Activated B cell treated with CpG ODN at 0.5 μM for 24 hours (primary cell): ENCODE measurements at regions not wholly inside any gene's neighbourhood (a gene's known extent, or its start where the extent isn't known, plus 50 kb on each side); places are given as distances from the start of the nearest gene placed in this dataset.

Experiments
- ATAC-seq: fragments of 200-7000 bp; cut with Tn5 transposase; one replicate; pipeline ENCODE4 v1.10.0; 2021; ENCODE audit warnings: low read depth, mild to moderate bottlenecking, moderate library complexity
- CTCF ChIA-PET: fragments of 350-600 bp; sonication (Branson Sonifier 250); formaldehyde crosslinking; loops from one replicate; lab custom pipeline; 2021; ENCODE audit warnings: antibody characterized with exemption; lab: Charles Lee
- POLR2A ChIA-PET: fragments of 350-600 bp; sonication (Branson Sonifier 250); formaldehyde crosslinking; loops from one replicate; lab custom pipeline; 2021; ENCODE audit warnings: antibody characterized with exemption; lab: Charles Lee
- DNase-seq: peaks from one replicate; pipeline ENCODE4 v3.0.0; 2022
- H3K27ac Mint-ChIP-seq: one replicate; pipeline ENCODE4 v1.8.0; 2020; ENCODE audit warnings: mixed read lengths
- H3K27me3 Mint-ChIP-seq: one replicate; pipeline ENCODE4 v1.8.0; 2021; ENCODE audit warnings: mixed read lengths
- H3K36me3 Mint-ChIP-seq: one replicate; pipeline ENCODE4 v1.8.0; 2021; ENCODE audit warnings: low read depth, mixed read lengths
- H3K4me1 Mint-ChIP-seq: one replicate; pipeline ENCODE4 v1.8.0; 2021; ENCODE audit warnings: mixed read lengths
- H3K4me3 Mint-ChIP-seq: one replicate; pipeline ENCODE4 v1.8.0; 2020; ENCODE audit warnings: mild to moderate bottlenecking, mixed read lengths
- H3K9me3 Mint-ChIP-seq: one replicate; pipeline ENCODE4 v1.8.0; 2020; ENCODE audit warnings: mixed read lengths
- intact Hi-C: fragments of 100-400 bp; cut with micrococcal nuclease; formaldehyde crosslinking; loops from one replicate; pipeline ENCODE4 v1.15.1; 2024
- TF ChIP-seq, protein P1 (sequence below): fragments of 200-600 bp; IDR thresholded peaks from one replicate; pipeline ENCODE4 v1.8.0; 2022; ENCODE audit warnings: antibody characterized with exemption, mild to moderate bottlenecking

DNA sequence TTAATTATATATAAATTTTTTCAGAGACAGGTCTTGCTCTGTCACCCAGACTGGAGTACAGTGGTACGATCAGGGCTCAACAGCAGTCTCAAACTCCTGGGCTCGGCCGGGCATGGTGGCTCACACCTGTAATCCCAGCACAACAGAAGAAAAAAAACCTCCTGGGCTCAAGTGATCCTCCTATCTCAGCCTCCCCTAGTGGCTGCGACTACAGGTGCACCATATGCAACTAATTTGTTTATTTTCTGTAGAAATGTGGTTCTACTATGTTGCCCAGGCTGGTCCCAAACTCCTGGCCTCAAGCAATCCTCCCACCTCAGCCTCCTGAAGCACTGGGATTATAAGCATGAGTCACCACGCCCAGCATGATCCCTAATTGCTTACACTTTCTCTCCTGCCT is 56.1 kb upstream of the SLC35C1 start:
- H3K27me3 Mint-ChIP-seq = peaks cover 38% of the 10 kb centered on the region
- H3K4me1 Mint-ChIP-seq = no peaks in the 10 kb centered on the region
- no peaks in the 10 kb centered on the region for H3K9me3 Mint-ChIP-seq
- no peak overlapping the region for H3K4me3 Mint-ChIP-seq
- intact Hi-C loops = no loop called here
- POLR2A ChIA-PET = no interaction called here
- CTCF ChIA-PET = no interaction called here
- no peaks in the 10 kb centered on the region for H3K36me3 Mint-ChIP-seq
- TF ChIP-seq, protein P1, sequence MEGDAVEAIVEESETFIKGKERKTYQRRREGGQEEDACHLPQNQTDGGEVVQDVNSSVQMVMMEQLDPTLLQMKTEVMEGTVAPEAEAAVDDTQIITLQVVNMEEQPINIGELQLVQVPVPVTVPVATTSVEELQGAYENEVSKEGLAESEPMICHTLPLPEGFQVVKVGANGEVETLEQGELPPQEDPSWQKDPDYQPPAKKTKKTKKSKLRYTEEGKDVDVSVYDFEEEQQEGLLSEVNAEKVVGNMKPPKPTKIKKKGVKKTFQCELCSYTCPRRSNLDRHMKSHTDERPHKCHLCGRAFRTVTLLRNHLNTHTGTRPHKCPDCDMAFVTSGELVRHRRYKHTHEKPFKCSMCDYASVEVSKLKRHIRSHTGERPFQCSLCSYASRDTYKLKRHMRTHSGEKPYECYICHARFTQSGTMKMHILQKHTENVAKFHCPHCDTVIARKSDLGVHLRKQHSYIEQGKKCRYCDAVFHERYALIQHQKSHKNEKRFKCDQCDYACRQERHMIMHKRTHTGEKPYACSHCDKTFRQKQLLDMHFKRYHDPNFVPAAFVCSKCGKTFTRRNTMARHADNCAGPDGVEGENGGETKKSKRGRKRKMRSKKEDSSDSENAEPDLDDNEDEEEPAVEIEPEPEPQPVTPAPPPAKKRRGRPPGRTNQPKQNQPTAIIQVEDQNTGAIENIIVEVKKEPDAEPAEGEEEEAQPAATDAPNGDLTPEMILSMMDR = no peak
- no peak for DNase-seq
- no peak overlapping the region for H3K27ac Mint-ChIP-seq
- ATAC-seq = no peak

DNA sequence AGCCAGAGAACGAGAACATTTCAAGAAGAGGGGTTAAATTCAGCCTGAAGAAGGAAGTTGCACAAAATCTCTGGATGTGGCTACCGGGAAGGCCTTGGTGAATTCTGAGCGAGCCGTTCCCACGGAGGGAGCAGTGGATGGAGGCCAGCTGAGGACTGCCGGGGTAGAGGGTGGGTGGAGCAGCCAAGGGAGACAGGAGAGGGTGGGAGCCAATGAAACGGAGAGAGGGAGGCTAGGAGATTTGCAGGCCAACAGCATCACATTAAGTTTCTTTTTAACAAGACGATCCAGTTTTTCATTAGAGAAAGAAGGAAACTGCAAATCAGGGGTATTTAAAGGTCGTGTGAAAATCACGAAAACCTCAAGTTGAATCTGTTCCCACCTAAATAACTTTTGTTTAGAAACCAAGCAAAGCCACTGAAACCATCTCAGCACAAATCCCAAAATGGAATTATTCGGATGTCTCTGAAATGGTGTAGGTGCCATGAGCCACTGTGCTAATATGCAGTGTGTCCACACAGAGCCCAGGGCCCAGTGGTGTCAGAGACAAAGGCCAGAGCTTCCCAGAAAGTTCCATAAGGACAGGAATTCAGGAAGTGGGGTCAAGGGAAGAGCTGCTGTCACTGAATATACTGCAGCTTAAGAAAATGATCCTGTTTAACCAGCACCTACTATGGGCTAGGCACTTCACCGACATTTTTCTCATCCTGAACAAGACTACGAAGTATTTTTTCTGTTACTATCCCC is 59.7 kb upstream of the SLC35C1 start:
- CTCF ChIA-PET = no interaction called here
- ATAC-seq = no peak
- TF ChIP-seq, protein P1 = no peak
- intact Hi-C loops = no loop called here
- H3K4me1 Mint-ChIP-seq = no peaks in the 10 kb centered on the region
- peaks cover 20% of the 10 kb centered on the region for H3K27me3 Mint-ChIP-seq
- H3K4me3 Mint-ChIP-seq = no peak overlapping the region
- H3K9me3 Mint-ChIP-seq = no peaks in the 10 kb centered on the region
- POLR2A ChIA-PET = interaction anchor here (0.7 kb wide), 2 partner anchors 102 to 280 kb away, joined by 3 to 6 read pairs; no protein-coding TSS in a partner anchor
- DNase-seq = no peak
- no peak overlapping the region for H3K27ac Mint-ChIP-seq
- no peaks in the 10 kb centered on the region for H3K36me3 Mint-ChIP-seq

DNA sequence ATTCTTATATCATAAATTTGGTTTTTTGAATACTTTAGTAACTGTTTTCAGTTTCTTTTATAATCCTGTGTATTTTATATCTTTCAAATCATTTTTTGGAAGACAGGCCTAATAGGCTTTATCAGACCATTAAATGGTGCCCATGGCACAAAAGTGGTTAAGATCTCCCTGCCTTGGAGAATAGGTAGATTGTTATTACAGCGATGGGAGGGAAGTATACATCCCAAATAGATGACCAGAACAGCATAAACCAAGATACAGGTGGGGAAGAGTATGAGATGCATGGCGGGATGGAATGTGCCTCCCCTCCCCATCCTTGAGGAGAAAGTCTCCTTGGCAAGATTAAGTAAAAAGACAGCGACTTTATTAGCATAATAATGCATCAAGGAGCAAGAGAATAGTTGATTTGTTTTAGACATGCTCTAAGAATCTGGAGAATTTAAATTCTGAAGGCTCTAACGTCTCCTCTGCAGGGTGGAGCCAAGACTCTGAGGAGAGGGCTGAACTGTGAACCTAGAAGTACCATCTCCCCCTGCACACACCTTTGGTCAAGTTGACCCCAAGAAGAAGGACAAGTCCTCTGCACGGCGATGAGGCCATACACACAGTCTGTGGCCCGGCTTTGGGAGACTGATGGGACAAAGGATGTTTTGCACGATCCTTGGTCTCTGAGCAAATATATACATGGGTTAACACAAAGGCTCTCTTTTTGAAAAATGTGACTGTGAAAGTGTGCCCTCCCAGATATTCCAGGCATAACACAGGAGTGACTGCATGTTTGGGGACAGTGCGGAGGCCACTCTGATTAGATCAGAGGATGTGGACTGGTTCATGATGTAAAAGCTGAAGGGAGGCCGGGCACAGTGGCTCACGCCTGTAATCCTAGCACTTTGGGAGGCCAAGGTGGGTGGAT is 61.1 kb upstream of the SLC35C1 start:
- ChIA-PET POLR2A (interaction anchor here (0.7 kb wide), 1 partner anchor 103 kb away, joined by 6 read pairs; no protein-coding TSS in a partner anchor), CTCF (no interaction called here)
- Mint-ChIP-seq H3K27ac (no peak overlapping the region), H3K27me3 (peaks cover 16% of the 10 kb centered on the region), H3K9me3 (no peaks in the 10 kb centered on the region), H3K36me3 (no peaks in the 10 kb centered on the region), H3K4me3 (no peak overlapping the region), H3K4me1 (no peaks in the 10 kb centered on the region)
- intact Hi-C loops = no loop called here
- TF ChIP-seq, protein P1 = no peak
- no peak for ATAC-seq
- no peak for DNase-seq

DNA sequence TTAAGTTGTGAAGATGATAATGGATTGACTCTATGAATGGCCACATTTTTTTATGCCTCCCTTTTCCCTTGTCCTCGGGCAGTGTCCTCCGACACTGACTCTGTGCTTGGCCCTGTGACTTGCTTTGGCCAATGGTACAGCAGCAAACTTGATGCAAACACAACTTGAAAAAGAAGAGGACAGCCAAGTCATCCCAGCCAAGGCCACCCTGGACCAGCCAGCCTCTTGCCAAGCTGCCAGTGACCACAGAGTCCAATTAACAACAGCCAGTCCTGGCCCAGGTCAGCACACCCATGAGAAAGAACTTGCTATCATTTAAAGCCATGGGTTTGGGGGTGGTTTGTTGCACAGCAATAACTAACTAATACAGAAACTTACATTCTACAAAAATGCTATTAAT is 63.4 kb upstream of the SLC35C1 start:
- no peaks in the 10 kb centered on the region for H3K36me3 Mint-ChIP-seq
- H3K27me3 Mint-ChIP-seq = peaks cover 16% of the 10 kb centered on the region
- no peaks in the 10 kb centered on the region for H3K4me1 Mint-ChIP-seq
- ATAC-seq (no peak), DNase-seq (no peak)
- H3K4me3 Mint-ChIP-seq = no peak overlapping the region
- no peak overlapping the region for H3K27ac Mint-ChIP-seq
- intact Hi-C loops = no loop called here
- ChIA-PET CTCF (no interaction called here), POLR2A (no interaction called here)
- TF ChIP-seq, protein P1 = no peak
- no peaks in the 10 kb centered on the region for H3K9me3 Mint-ChIP-seq

DNA sequence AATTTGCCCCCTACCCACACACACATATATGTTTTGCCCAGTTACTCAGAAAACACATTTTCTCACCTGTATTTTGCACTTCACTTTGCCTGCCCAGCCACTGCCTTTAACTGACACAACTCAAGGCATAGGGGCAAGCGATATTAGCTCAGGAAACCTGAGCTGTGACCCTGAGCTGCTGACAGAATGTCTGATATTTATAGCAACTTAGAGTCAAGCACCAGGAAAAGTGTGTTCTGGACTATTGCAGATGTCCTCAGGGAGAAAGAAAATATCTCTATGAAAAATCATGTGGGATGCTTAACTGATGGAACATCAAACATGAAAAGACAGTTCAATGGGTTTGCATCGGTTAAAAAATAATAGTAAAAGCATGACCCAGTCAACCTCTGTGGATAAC is 63.9 kb upstream of the SLC35C1 start:
- ChIA-PET CTCF (no interaction called here), POLR2A (no interaction called here)
- DNase-seq = no peak
- peaks cover 18% of the 10 kb centered on the region for H3K27me3 Mint-ChIP-seq
- no peaks in the 10 kb centered on the region for H3K9me3 Mint-ChIP-seq
- no peaks in the 10 kb centered on the region for H3K36me3 Mint-ChIP-seq
- H3K27ac Mint-ChIP-seq = no peak overlapping the region
- TF ChIP-seq, protein P1 = no peak
- intact Hi-C loops = no loop called here
- H3K4me1 Mint-ChIP-seq = no peaks in the 10 kb centered on the region
- H3K4me3 Mint-ChIP-seq = no peak overlapping the region
- no peak for ATAC-seq
